ENCODE measurements at regions not wholly inside any gene's neighbourhood (a gene's known extent, or its start where the extent isn't known, plus 50 kb on each side); places are given as distances from the start of the nearest gene placed in this dataset.

DNA sequence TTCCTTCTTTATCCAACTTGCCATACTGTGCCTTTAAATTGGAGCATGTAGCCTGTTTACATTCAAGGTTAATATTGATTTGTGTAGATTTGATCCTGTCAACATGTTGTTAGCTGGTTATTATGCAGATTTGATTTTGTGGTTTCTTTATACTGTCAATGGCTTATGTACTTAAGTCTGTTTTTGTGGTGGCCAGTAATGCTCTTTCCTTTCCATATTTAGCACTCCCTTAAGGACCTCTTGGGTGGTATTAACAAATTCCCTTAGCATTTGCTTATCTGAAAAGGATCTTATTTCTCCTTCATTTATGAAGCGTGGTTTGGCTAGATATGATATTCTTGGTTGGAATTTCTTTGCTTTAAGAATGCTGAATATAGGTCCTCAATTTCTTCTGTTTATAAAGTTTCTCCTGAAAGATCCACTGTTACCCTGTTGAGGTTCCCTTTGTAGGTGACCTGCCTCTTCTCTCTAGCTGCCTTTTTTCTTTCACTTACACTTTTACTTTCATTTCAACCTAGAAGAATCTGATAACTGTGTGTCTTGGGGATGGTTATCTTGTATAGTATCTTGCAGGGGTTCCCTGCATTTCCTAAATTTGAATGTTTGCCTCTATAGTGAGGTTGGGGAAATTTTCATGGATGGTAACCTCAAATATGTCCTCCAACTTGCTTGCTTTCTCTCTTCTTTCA lies 86.9 kb upstream of the NEGR1 start:
- H3K4me3 ChIP-seq (ENCODE audit: low read depth, low read length), result no peak overlapping the region
- TF ChIP-seq, protein P1, sequence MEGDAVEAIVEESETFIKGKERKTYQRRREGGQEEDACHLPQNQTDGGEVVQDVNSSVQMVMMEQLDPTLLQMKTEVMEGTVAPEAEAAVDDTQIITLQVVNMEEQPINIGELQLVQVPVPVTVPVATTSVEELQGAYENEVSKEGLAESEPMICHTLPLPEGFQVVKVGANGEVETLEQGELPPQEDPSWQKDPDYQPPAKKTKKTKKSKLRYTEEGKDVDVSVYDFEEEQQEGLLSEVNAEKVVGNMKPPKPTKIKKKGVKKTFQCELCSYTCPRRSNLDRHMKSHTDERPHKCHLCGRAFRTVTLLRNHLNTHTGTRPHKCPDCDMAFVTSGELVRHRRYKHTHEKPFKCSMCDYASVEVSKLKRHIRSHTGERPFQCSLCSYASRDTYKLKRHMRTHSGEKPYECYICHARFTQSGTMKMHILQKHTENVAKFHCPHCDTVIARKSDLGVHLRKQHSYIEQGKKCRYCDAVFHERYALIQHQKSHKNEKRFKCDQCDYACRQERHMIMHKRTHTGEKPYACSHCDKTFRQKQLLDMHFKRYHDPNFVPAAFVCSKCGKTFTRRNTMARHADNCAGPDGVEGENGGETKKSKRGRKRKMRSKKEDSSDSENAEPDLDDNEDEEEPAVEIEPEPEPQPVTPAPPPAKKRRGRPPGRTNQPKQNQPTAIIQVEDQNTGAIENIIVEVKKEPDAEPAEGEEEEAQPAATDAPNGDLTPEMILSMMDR (IDR thresholded peaks at IDR 0.05; ENCODE audit: borderline replicate concordance, insufficient read depth, low read depth, low read length), result no peak

DNA sequence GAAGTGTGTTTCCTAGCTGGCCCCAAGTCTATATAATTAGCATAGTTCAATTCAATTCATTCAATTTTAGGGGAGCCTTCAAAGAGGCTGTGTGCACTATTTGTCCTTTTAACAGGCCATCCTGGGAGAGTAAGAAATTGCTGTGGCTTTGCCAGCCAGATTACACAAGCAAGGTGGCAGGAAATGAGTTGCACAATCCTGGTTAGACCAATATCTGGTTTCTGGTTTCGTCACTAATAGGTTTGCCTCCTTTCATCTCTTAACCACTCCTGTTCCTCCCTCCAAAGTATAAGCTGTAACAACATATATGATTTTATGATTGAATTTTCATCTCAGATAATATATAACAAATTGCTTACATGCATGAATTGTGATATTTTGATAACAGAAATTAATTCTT lies 84.1 kb upstream of the NEGR1 start:
- TF ChIP-seq, protein P1 (IDR thresholded peaks at IDR 0.05; ENCODE audit: borderline replicate concordance, insufficient read depth, low read depth, low read length), result no peak
- H3K4me3 ChIP-seq (ENCODE audit: low read depth, low read length), result no peak overlapping the region

DNA sequence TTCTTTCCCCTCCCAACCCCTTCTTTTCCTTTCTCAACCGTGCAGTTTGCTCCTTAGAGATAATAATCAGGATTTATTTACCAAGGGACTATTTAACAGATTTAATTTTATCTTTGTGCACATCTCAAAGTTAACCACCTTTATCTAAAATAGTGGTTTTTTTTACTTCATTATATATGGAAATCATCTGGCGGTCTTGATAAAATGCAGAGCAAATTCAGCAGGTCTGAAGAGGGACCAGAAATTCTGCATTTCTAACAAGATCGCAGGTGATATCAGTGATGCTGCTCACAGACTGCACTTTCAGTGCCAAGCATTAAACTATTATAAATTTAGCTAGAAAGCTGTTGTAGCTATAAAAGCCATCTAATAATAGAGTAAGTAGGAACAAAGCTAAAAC lies 83.4 kb upstream of the NEGR1 start:
- TF ChIP-seq, protein P1 (IDR thresholded peaks at IDR 0.05; ENCODE audit: borderline replicate concordance, insufficient read depth, low read depth, low read length), result no peak

DNA sequence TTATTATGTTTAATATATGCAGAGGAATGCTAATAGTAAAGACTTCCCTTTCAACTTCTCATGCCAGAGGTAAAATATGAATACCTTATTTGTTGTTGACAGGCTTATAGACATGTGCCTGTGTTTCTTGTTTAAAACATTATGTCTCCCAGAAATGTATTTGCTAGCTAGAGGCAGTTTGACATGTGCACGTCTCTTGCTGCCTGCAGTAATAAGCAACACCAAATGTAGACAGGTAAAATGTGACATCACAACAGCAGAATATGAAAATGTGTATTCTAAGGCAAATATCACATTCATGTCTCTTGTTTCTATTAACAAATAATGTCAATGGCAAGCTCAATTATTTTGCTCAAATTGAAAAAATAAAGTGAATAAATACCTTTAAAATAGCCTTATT lies 80.2 kb upstream of the NEGR1 start:
- no peak overlapping the region for H3K4me3 ChIP-seq (ENCODE audit: low read depth, low read length)
- TF ChIP-seq, protein P1 (IDR thresholded peaks at IDR 0.05; ENCODE audit: borderline replicate concordance, insufficient read depth, low read depth, low read length), result no peak

More for the DNA sequence above, 83.4 kb upstream of the NEGR1 start:
- H3K4me3 ChIP-seq (ENCODE audit: low read depth, low read length), result no peak overlapping the region

DNA sequence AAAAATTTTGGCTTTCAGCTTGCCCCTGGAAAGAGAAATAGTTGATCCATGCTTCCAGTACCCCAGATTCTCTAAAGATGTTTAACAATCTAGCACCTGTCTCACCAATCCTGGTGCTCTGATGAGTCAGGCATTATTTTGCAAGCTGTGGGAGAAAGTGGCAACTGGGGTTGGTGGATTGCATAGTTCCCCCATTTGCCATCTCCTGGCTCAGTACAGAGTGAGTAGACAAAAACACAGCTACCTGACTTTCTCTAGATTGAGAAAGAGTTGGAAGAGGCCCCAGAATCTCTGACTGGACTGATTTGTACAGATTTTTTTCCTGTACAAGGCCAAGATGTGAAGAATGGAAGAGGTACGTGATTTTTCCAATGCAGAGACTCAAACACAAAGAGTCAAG lies 75.1 kb upstream of the NEGR1 start:
- no peak overlapping the region for H3K4me3 ChIP-seq (ENCODE audit: low read depth, low read length)
- TF ChIP-seq, protein P1 (IDR thresholded peaks at IDR 0.05; ENCODE audit: borderline replicate concordance, insufficient read depth, low read depth, low read length), result no peak

DNA sequence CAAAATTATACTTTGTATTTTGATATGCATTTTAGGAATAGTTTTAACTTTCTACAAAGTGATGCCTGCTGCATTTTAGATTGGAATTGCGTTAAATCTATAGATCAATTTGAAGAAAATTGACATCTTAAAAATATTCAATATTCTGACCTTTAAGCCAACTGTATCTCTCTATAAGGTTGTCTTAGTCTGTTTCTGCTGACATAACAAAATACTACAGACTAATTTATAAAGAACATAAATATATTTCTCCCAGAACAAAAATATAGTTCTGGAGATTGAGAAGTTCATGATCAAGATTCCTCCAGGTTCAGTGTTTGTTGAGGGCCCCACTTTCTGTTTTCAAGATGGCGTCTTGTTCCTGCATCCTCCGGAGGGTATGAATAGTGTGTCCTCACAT lies 73.6 kb upstream of the NEGR1 start:
- TF ChIP-seq, protein P1 (IDR thresholded peaks at IDR 0.05; ENCODE audit: borderline replicate concordance, insufficient read depth, low read depth, low read length), result no peak
- H3K4me3 ChIP-seq (ENCODE audit: low read depth, low read length), result no peak overlapping the region

DNA sequence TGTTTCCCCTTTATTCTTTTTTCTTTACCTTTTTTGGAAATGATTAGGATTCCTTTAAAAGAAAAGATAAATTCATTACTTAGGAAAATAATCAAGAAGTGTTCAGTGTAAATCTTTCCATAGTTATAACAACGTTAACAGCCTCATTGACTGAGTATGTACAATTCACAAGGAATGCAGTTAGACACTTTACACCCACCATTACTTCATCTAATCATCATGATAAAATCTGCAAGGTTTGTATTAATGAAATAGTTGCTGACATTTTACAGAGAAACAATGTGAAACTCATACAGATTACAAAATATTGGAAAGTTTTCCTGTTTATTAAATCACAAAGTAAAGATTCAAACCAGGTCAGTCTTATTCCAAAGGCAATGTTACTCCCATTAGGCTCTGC lies 59.3 kb upstream of the NEGR1 start:
- no peak overlapping the region for H3K4me3 ChIP-seq (ENCODE audit: low read depth, low read length)
- TF ChIP-seq, protein P1 (IDR thresholded peaks at IDR 0.05; ENCODE audit: borderline replicate concordance, insufficient read depth, low read depth, low read length), result no peak

Data from GM12875 (cell line).